ENCODE measurements at regions not wholly inside any gene's neighbourhood (a gene's known extent, or its start where the extent isn't known, plus 50 kb on each side); places are given as distances from the start of the nearest gene placed in this dataset.

- no peak overlapping the region for H3K27ac ChIP-seq
Observed at GRCh38 chr2:219692521-219692920, 65.1 kb downstream of the SLC4A3 start.

GRCh38 chr2:219695145-219695709 is 67.8 kb downstream of the SLC4A3 start:
- no peak for TF ChIP-seq CTCF (conservative IDR thresholded peaks at IDR 0.05)
- no peak overlapping the region for H3K27ac ChIP-seq

More at GRCh38 chr2:219692521-219692920, 65.1 kb downstream of the SLC4A3 start:
- TF ChIP-seq CTCF (conservative IDR thresholded peaks at IDR 0.05): no peak

GRCh38 chr2:219697811-219698747 is 70.6 kb downstream of the SLC4A3 start:
- H3K27ac ChIP-seq: no peak overlapping the region
- no peak for TF ChIP-seq CTCF (conservative IDR thresholded peaks at IDR 0.05)

- no peak overlapping the region for H3K27ac ChIP-seq
- no peak for TF ChIP-seq CTCF (conservative IDR thresholded peaks at IDR 0.05)
Observed at GRCh38 chr2:219698748-219699439, 71.5 kb downstream of the SLC4A3 start.

GRCh38 chr2:219699440-219699821 is 72.0 kb downstream of the SLC4A3 start:
- no peak overlapping the region for H3K27ac ChIP-seq
- TF ChIP-seq CTCF (conservative IDR thresholded peaks at IDR 0.05): no peak

GRCh38 chr2:219701847-219702634 is 74.6 kb downstream of the SLC4A3 start:
- TF ChIP-seq CTCF (conservative IDR thresholded peaks at IDR 0.05): no peak
- no peak overlapping the region for H3K27ac ChIP-seq

All from VCaP (cell line).